IMR-90 (cell line): ENCODE measurements at regions not wholly inside any gene's neighbourhood (a gene's known extent, or its start where the extent isn't known, plus 50 kb on each side); places are given as distances from the start of the nearest gene placed in this dataset.

Experiments used
- ATAC-seq: fragments of 200-7000 bp; cut with Tn5 transposase; 2 replicates; pipeline ENCODE4 v1.9.1; 2020; ENCODE audit warnings: low read depth, mild to moderate bottlenecking, moderate library complexity
- BruUV-seq: library from RNA; stranded (reverse); fragments of 400-500 nt; replicated peaks from 2 replicates; lab custom pipeline; 2021; lab: Mats Ljungman, UMichigan
- CTCF ChIA-PET: fragments of 300-600 bp; formaldehyde crosslinking; extraction: SDS; loops from one replicate; lab custom pipeline; 2021; ENCODE audit warnings: antibody characterized with exemption; lab: Yijun Ruan, JAX
- POLR2A ChIA-PET: fragments of 300-600 bp; sonication (Branson Sonifier 250); formaldehyde crosslinking; loops from one replicate; lab custom pipeline; 2022; ENCODE audit warnings: antibody characterized with exemption; ENCODE audit not compliant: unreplicated experiment; lab: Charles Lee
- DNase-seq: peaks from one replicate; pipeline ENCODE4 v3.0.0; 2013
- H2AFZ ChIP-seq: replicated peaks from 2 replicates; pipeline ENCODE3; 2013; ENCODE audit warnings: low read length, mild to moderate bottlenecking; ENCODE audit not compliant: poor library complexity
- H2AK5ac ChIP-seq: 2 replicates; pipeline ENCODE4 v1.6.1; 2013; ENCODE audit warnings: low read depth, low read length, inconsistent platforms
- H2AK9ac ChIP-seq: replicated peaks from 2 replicates; pipeline ENCODE3; 2013; ENCODE audit warnings: mild to moderate bottlenecking, low read depth, low read length, moderate library complexity; ENCODE audit not compliant: poor library complexity
- H2BK120ac ChIP-seq: 2 replicates; pipeline ENCODE4 v1.6.1; 2013; ENCODE audit warnings: low read depth, low read length, inconsistent platforms
- H2BK15ac ChIP-seq: 3 replicates; pipeline ENCODE4 v1.6.1; 2013; ENCODE audit warnings: low read depth, low read length, inconsistent platforms
- H2BK20ac ChIP-seq: 2 replicates; pipeline ENCODE4 v1.6.1; 2013; ENCODE audit warnings: low read depth, mild to moderate bottlenecking, inconsistent platforms, low read length, moderate library complexity
- H2BK5ac ChIP-seq: 2 replicates; pipeline ENCODE4 v1.6.1; 2013; ENCODE audit warnings: mild to moderate bottlenecking, low read depth, low read length, inconsistent platforms; ENCODE audit not compliant: poor library complexity, severe bottlenecking
- H3K14ac ChIP-seq: replicated peaks from 2 replicates; pipeline ENCODE4 v1.6.1; 2013; ENCODE audit warnings: low read depth, low read length, inconsistent platforms
- H3K18ac ChIP-seq: 2 replicates; pipeline ENCODE4 v1.6.1; 2013; ENCODE audit warnings: low read depth, low read length, control low read depth
- H3K23ac ChIP-seq: 2 replicates; pipeline ENCODE4 v1.6.1; 2013; ENCODE audit warnings: low read depth, low read length, inconsistent platforms
- H3K27ac ChIP-seq: 2 replicates; pipeline ENCODE4 v1.5.1; 2013; ENCODE audit warnings: mild to moderate bottlenecking, control low read depth, low read length; ENCODE audit not compliant: insufficient read depth
- H3K27me3 ChIP-seq: 2 replicates; pipeline ENCODE4 v1.6.1; 2013; ENCODE audit warnings: low read length; ENCODE audit not compliant: control insufficient read depth, insufficient read depth
- H3K36me3 ChIP-seq: 2 replicates; pipeline ENCODE4 v1.6.1; 2013; ENCODE audit warnings: low read length, mixed read lengths; ENCODE audit not compliant: control insufficient read depth, insufficient read depth
- H3K4ac ChIP-seq: 2 replicates; pipeline ENCODE4 v1.6.1; 2013; ENCODE audit warnings: low read depth, low read length, inconsistent platforms
- H3K4me1 ChIP-seq: 2 replicates; pipeline ENCODE4 v1.6.1; 2013; ENCODE audit warnings: low read length, mixed read lengths; ENCODE audit not compliant: control insufficient read depth, insufficient read depth
- H3K4me2 ChIP-seq: 2 replicates; pipeline ENCODE4 v1.6.1; 2013; ENCODE audit warnings: low read depth, mild to moderate bottlenecking, control low read depth, low read length, moderate library complexity
- H3K4me3 ChIP-seq: 2 replicates; pipeline ENCODE4 v1.5.1; 2013; ENCODE audit warnings: low read depth, mild to moderate bottlenecking, control low read depth, low read length, moderate library complexity; ENCODE audit not compliant: insufficient read depth
- H3K56ac ChIP-seq: 2 replicates; pipeline ENCODE4 v1.6.1; 2013; ENCODE audit warnings: low read length, inconsistent platforms; ENCODE audit not compliant: insufficient read depth; ENCODE audit errors: extremely low read depth
- H3K79me1 ChIP-seq, 2 experiments: 2 replicates each; pipeline ENCODE4 v1.6.1; 2013; ENCODE audit warnings: low read length in 2 of 2, inconsistent platforms in 1 of 2, low read depth in 1 of 2
- H3K9ac ChIP-seq: 2 replicates; pipeline ENCODE4 v1.6.1; 2013; ENCODE audit warnings: low read depth, low read length, control low read depth
- H3K9me1 ChIP-seq: 2 replicates; pipeline ENCODE4 v1.6.1; 2013; ENCODE audit warnings: low read length, inconsistent platforms; ENCODE audit not compliant: insufficient read depth
- H3K9me3 ChIP-seq: 2 replicates; pipeline ENCODE4 v1.6.1; 2013; ENCODE audit warnings: low read length; ENCODE audit not compliant: control insufficient read depth, insufficient read depth
- H4K20me1 ChIP-seq: 2 replicates; pipeline ENCODE4 v1.6.1; 2013; ENCODE audit warnings: low read length, inconsistent platforms; ENCODE audit not compliant: insufficient read depth
- H4K5ac ChIP-seq: 2 replicates; pipeline ENCODE4 v1.6.1; 2013; ENCODE audit warnings: mild to moderate bottlenecking, low read depth, low read length, control low read depth
- H4K8ac ChIP-seq, 2 experiments: 2 replicates each; pipeline ENCODE4 v1.6.1; 2013; ENCODE audit warnings: low read depth in 2 of 2, low read length in 2 of 2, control low read depth in 1 of 2, inconsistent platforms in 1 of 2
- H4K91ac ChIP-seq: 2 replicates; pipeline ENCODE4 v1.6.1; 2013; ENCODE audit warnings: low read depth, low read length, inconsistent platforms; ENCODE audit not compliant: insufficient read depth
- BHLHE40 ChIP-seq: fragments of 150-350 bp; IDR thresholded peaks from 2 replicates; pipeline ENCODE4 v1.6.1; 2016; ENCODE audit warnings: mild to moderate bottlenecking, low read depth, low read length
- MAFK ChIP-seq: IDR thresholded peaks from 2 replicates; pipeline ENCODE4 v1.6.1; 2012; ENCODE audit warnings: low read depth, low read length, improper control_type of control experiment
- MAZ ChIP-seq: IDR thresholded peaks from 2 replicates; pipeline ENCODE4 v1.6.1; 2012; ENCODE audit warnings: low read depth, mild to moderate bottlenecking, low read length, improper control_type of control experiment, moderate library complexity, borderline replicate concordance
- NFE2L2 ChIP-seq: fragments of 150-350 bp; IDR thresholded peaks from 2 replicates; pipeline ENCODE4 v1.6.1; 2016; ENCODE audit warnings: low read depth, mild to moderate bottlenecking, low read length
- WGBS, 2 experiments: methylation state at CpG; one replicate each; pipeline versions ENCODE4 v1.1.5 to v1.1.7; 2013; ENCODE audit warnings: missing lambda C conversion rate in 2 of 2; ENCODE audit not compliant: insufficient read length in 1 of 2; ENCODE audit errors: extremely low coverage in 2 of 2; 5-methylcytosine and 5-hydroxymethylcytosine counted together
- dilution Hi-C: fragments of 300-500 bp; cut with HindIII; formaldehyde crosslinking; loops from one replicate; pipeline ENCODE4 v1.14.3; 2018; ENCODE audit warnings: low sequenced_read_pairs; ENCODE audit not compliant: unreplicated experiment
- in situ Hi-C: fragments of 300-500 bp; cut with MboI; formaldehyde crosslinking; loops from 3 replicates; pipeline ENCODE4 v1.14.3; 2019; ENCODE audit warnings: low sequenced_read_pairs, inconsistent platforms, mixed read lengths
- intact Hi-C: fragments of 100-400 bp; cut with micrococcal nuclease; formaldehyde crosslinking; loops from 2 replicates; pipeline ENCODE4 v1.10.0; 2022

DNA sequence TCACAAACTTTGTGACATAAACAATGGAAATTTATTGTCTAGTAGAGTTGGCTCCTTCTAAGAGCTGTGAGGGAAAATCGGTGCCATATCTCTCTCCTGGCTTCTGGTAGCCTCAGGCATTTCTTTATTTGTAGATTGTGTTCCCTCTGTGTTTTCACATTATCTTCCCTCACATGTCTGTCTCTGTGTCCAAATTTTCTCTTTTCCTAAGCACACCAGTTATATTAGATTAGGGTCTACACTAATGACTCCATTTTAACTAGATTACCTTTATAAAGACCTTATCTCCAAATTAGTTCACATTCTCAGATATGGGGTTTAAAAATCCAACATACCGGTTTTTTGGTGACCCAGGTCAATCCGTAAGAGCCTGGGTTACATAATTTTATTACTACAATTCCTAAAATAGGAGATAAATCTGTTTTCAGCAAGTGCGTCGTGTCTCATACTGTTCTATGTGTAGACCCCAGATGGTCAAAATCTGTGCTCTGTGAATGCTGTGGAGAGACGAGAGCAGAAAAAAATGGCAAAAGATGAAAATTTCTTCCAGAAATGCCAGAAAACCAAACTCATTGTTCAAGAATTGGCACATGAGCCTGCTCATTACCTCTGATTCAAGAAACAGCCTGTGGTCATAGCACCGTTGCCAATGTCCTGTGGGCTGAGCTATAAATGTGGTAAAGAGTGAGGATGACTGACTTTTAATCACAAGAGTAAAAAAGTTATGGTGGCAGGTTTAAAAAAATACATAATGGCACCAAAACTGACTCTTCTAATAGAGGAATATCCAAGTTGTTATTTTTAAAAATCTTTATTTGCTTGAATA, 574.7 kb downstream of the PCDH7 start:
- Histone ChIP-seq H3K23ac (no peak overlapping the region), H3K9ac (no peak overlapping the region), H3K27me3 (no peaks in the 10 kb centered on the region), H3K27ac (no peak overlapping the region), H3K9me3 (no peaks in the 10 kb centered on the region), H3K36me3 (no peaks in the 10 kb centered on the region), H4K5ac (no peak overlapping the region), H3K14ac (no peak overlapping the region), H2AK9ac (no peak overlapping the region), H3K18ac (no peak overlapping the region), H2AK5ac (no peak overlapping the region), H2BK20ac (no peak overlapping the region), H2BK120ac (no peak overlapping the region), H3K79me1 (no peaks in the 10 kb centered on the region), H3K4me1 (no peaks in the 10 kb centered on the region), H2BK5ac (no peak overlapping the region), H3K4me3 (no peak overlapping the region), H4K20me1 (no peaks in the 10 kb centered on the region), H2AFZ (no peak overlapping the region), H3K56ac (no peak overlapping the region), H3K4ac (no peak overlapping the region), H3K9me1 (no peaks in the 10 kb centered on the region), H2BK15ac (no peak overlapping the region), H4K91ac (no peak overlapping the region), H4K8ac (no peak overlapping the region), H3K4me2 (no peak overlapping the region)
- WGBS, 2 experiments: 80% methylated on average over 1 of the region's 7 CpGs; no CpG with 5 or more reads in 1 of the 2 experiments
- DNase-seq (no peak), ATAC-seq (no peak)
- CTCF ChIA-PET: no interaction called here
- BruUV-seq: no TSS peak
- POLR2A ChIA-PET: no interaction called here
- dilution Hi-C loops (no loop called here), in situ Hi-C loops (no loop called here), intact Hi-C loops (no loop called here)
- TF ChIP-seq NFE2L2 (no peak), MAFK (no peak), BHLHE40 (no peak), MAZ (no peak)
